Retinal pigment epithelial cell (primary cell): ENCODE measurements at regions not wholly inside any gene's neighbourhood (a gene's known extent, or its start where the extent isn't known, plus 50 kb on each side); places are given as distances from the start of the nearest gene placed in this dataset.

Source experiments
- DNase-seq: peaks from one replicate; pipeline ENCODE4 v3.0.0-alpha.2; 2010; ENCODE audit warnings: low read depth
- H3K4me3 ChIP-seq: 2 replicates; pipeline ENCODE4 v1.5.1; 2011; ENCODE audit warnings: mild to moderate bottlenecking, low read length, control low read depth, moderate library complexity
- CTCF ChIP-seq: conservative IDR thresholded peaks from 2 replicates; pipeline ENCODE4 v1.5.1; 2011; ENCODE audit warnings: low read depth, low read length, control low read depth, inconsistent platforms

- no peak overlapping the region for H3K4me3 ChIP-seq
- TF ChIP-seq CTCF = no peak
- DNase-seq = no peak
These were observed 165.3 kb downstream of the GOLIM4 start for GRCh38 chr3:167930453-167930852.

- no peak for DNase-seq
- no peak overlapping the region for H3K4me3 ChIP-seq
- TF ChIP-seq CTCF = no peak
These were observed 165.8 kb downstream of the GOLIM4 start for GRCh38 chr3:167929968-167930367.

GRCh38 chr3:167928381-167928780 lies 167.3 kb downstream of the GOLIM4 start:
- DNase-seq = no peak
- no peak for TF ChIP-seq CTCF
- H3K4me3 ChIP-seq = no peak overlapping the region

- no peak for DNase-seq
- no peak overlapping the region for H3K4me3 ChIP-seq
- no peak for TF ChIP-seq CTCF
These were observed 175.0 kb downstream of the GOLIM4 start for GRCh38 chr3:167920747-167921146.

- DNase-seq = no peak
- H3K4me3 ChIP-seq = no peak overlapping the region
- no peak for TF ChIP-seq CTCF
These were observed 176.1 kb downstream of the GOLIM4 start for GRCh38 chr3:167919590-167919989.

GRCh38 chr3:167918686-167919085 lies 177.0 kb downstream of the GOLIM4 start:
- TF ChIP-seq CTCF = no peak
- DNase-seq = no peak
- H3K4me3 ChIP-seq = no peak overlapping the region

- DNase-seq = no peak
- no peak overlapping the region for H3K4me3 ChIP-seq
- no peak for TF ChIP-seq CTCF
These were observed 177.6 kb downstream of the GOLIM4 start for GRCh38 chr3:167918008-167918596.
